ENCODE measurements at regions not wholly inside any gene's neighbourhood (a gene's known extent, or its start where the extent isn't known, plus 50 kb on each side); places are given as distances from the start of the nearest gene placed in this dataset.

GRCh38 chr18:57889841-57890240 is 86.7 kb upstream of the ATP8B1 start:
- Histone ChIP-seq H3K27me3 (replicated peaks; ENCODE audit: insufficient read depth) (0 out of 2 replicates have a peak, but pooled peaks cover 17% of the 10 kb centered on the region), H3K4me3 (no peak overlapping the region), H4K20me1 (ENCODE audit: insufficient read depth) (no peaks in the 10 kb centered on the region), H3K9me2 (ENCODE audit: insufficient read depth) (no peaks in the 10 kb centered on the region), H2AFZ (no peak overlapping the region), H3K9me3 (ENCODE audit: low read depth) (no peaks in the 10 kb centered on the region), H3K79me2 (ENCODE audit: insufficient read depth) (no peaks in the 10 kb centered on the region), H3K9ac (no peak overlapping the region), H3F3A (ENCODE audit: insufficient read depth) (no peaks in the 10 kb centered on the region), H3K27ac (no peak overlapping the region), H3K36me3 (ENCODE audit: low read depth) (no peaks in the 10 kb centered on the region), H3K4me2 (ENCODE audit: unreplicated experiment) (no peak overlapping the region), H3K4me1 (ENCODE audit: insufficient read depth) (peaks cover 6% of the 10 kb centered on the region; the same call in 1 of the 2 replicates)
- peak; percentile 31 for DNase-seq
- in situ Hi-C loops (cut with MboI): loop anchor here (10.0 kb wide), 1 partner anchor 225 kb away; no protein-coding TSS in a partner anchor
- TF ChIP-seq EZH2 (IDR thresholded peaks at IDR 0.05; ENCODE audit: insufficient read depth, poor library complexity, severe bottlenecking): no peak
- WGBS, 2 experiments (ENCODE audit: low coverage in 1 of 2, low lambda C conversion rate in 2 of 2, missing lambda C conversion rate in 2 of 2): 47 to 51% methylated on average over 1 of the region's 1 CpG

DNA sequence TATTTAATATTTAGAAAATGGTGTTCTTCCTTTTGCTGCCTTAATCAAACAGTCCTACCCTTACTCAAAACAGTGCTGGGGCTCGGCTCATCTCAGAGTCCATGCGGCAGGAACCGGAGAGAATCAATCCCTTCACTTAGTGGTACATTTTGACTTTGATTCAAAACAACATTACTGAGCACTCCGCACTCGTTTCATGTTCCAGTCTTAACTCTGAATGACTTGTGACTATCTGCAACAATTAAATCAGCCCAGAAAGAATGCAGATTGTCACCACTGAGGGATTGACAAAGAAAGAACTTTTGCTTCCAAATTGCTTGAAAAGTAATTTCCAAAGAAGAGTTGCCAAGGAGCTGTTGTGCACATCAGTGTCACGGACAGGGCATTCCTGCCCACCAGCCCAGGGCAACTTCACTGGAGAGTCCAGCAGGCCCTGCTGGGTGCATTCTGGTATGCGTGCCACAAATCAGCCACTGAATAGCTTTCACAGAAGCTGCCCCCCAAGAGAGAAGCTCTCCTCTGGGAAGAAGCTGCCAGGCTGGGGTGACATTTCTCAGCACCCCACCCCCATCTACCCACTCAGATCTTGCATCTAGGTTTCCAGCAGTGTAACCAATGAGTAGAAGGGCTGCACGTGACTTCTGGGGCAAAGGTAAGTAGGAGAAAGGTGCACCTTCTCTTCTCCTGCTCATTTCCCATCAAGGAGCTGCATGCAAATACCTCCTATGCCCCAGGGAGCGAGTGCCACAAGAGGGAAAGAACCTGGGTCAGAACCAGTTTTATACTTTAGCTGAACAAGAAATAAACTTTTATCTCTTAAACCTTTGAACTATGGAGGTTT is 84.6 kb upstream of the ATP8B1 start:
- H3F3A ChIP-seq (ENCODE audit: insufficient read depth): no peaks in the 10 kb centered on the region
- peaks cover 6% of the 10 kb centered on the region; the same call in 1 of the 2 replicates for H3K4me1 ChIP-seq (ENCODE audit: insufficient read depth)
- H2AFZ ChIP-seq: no peak overlapping the region
- H3K79me2 ChIP-seq (ENCODE audit: insufficient read depth): no peaks in the 10 kb centered on the region
- DNase-seq: no peak
- WGBS, 2 experiments (ENCODE audit: low coverage in 1 of 2, low lambda C conversion rate in 2 of 2, missing lambda C conversion rate in 2 of 2): 68 to 76% methylated on average over 9 of the region's 9 CpGs
- in situ Hi-C loops (cut with MboI): no loop called here
- no peaks in the 10 kb centered on the region for H3K9me2 ChIP-seq (ENCODE audit: insufficient read depth)
- no peaks in the 10 kb centered on the region for H3K9me3 ChIP-seq (ENCODE audit: low read depth)
- TF ChIP-seq EZH2 (IDR thresholded peaks at IDR 0.05; ENCODE audit: insufficient read depth, poor library complexity, severe bottlenecking) (no peak), EZH2phosphoT487 (IDR thresholded peaks at IDR 0.05; ENCODE audit: insufficient read depth, low read depth) (no peak)
- H3K9ac ChIP-seq: no peak overlapping the region
- H3K4me2 ChIP-seq (ENCODE audit: unreplicated experiment): no peak overlapping the region
- H3K36me3 ChIP-seq (ENCODE audit: low read depth): no peaks in the 10 kb centered on the region
- H4K20me1 ChIP-seq (ENCODE audit: insufficient read depth): no peaks in the 10 kb centered on the region
- 0 out of 2 replicates have a peak, but pooled peaks cover 17% of the 10 kb centered on the region for H3K27me3 ChIP-seq (replicated peaks; ENCODE audit: insufficient read depth)
- H3K4me3 ChIP-seq: no peak overlapping the region
- no peak overlapping the region for H3K27ac ChIP-seq

GRCh38 chr18:57885931-57886330 is 82.8 kb upstream of the ATP8B1 start:
- Histone ChIP-seq H3K36me3 (ENCODE audit: low read depth) (no peaks in the 10 kb centered on the region), H4K20me1 (ENCODE audit: insufficient read depth) (no peaks in the 10 kb centered on the region), H3K4me1 (ENCODE audit: insufficient read depth) (peaks cover 6% of the 10 kb centered on the region; the same call in 1 of the 2 replicates), H3K4me3 (no peak overlapping the region), H3K79me2 (ENCODE audit: insufficient read depth) (no peaks in the 10 kb centered on the region), H3F3A (ENCODE audit: insufficient read depth) (no peaks in the 10 kb centered on the region), H3K4me2 (ENCODE audit: unreplicated experiment) (no peak overlapping the region), H3K9ac (no peak overlapping the region), H3K27ac (no peak overlapping the region), H3K9me3 (ENCODE audit: low read depth) (no peaks in the 10 kb centered on the region), H2AFZ (no peak overlapping the region), H3K27me3 (replicated peaks; ENCODE audit: insufficient read depth) (0 out of 2 replicates have a peak, but pooled peaks cover 2% of the 10 kb centered on the region), H3K9me2 (ENCODE audit: insufficient read depth) (no peaks in the 10 kb centered on the region)
- in situ Hi-C loops (cut with MboI): no loop called here
- no peak for DNase-seq
- WGBS, 2 experiments (ENCODE audit: low coverage in 1 of 2, low lambda C conversion rate in 2 of 2, missing lambda C conversion rate in 2 of 2): 10 to 24% methylated on average over 1 of the region's 1 CpG
- TF ChIP-seq EZH2 (IDR thresholded peaks at IDR 0.05; ENCODE audit: insufficient read depth, poor library complexity, severe bottlenecking) (no peak), EZH2phosphoT487 (IDR thresholded peaks at IDR 0.05; ENCODE audit: insufficient read depth, low read depth) (no peak)

DNA sequence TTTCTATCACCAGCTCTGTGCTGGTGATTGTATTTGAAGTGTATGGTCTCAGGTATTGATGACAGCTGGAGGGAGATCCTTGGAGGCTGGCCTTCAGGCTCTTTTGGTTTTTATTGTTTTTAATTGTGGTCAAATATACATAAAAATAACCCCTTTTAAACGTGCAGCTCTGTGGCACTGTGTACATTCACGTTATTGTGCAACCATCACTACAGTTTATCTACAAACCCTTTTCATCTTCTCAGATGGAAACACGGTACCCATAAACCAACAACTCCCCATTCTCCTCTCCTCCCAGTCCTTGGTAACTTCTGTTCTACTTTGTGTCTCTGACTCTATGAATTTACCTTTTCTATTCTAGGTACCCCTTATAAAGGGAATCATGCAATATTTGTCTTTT is 79.3 kb upstream of the ATP8B1 start:
- no peaks in the 10 kb centered on the region for H3K9me3 ChIP-seq (ENCODE audit: low read depth)
- no peaks in the 10 kb centered on the region for H3K27me3 ChIP-seq (replicated peaks; ENCODE audit: insufficient read depth)
- no peaks in the 10 kb centered on the region for H3K4me1 ChIP-seq (ENCODE audit: insufficient read depth)
- in situ Hi-C loops (cut with MboI): no loop called here
- H4K20me1 ChIP-seq (ENCODE audit: insufficient read depth): no peaks in the 10 kb centered on the region
- TF ChIP-seq EZH2 (IDR thresholded peaks at IDR 0.05; ENCODE audit: insufficient read depth, poor library complexity, severe bottlenecking): no peak
- no peak for TF ChIP-seq EZH2phosphoT487 (IDR thresholded peaks at IDR 0.05; ENCODE audit: insufficient read depth, low read depth)
- DNase-seq: no peak
- WGBS, 2 experiments (ENCODE audit: low coverage in 1 of 2, low lambda C conversion rate in 2 of 2, missing lambda C conversion rate in 2 of 2): 34 to 36% methylated on average over 3 of the region's 3 CpGs
- H3K79me2 ChIP-seq (ENCODE audit: insufficient read depth): no peaks in the 10 kb centered on the region
- no peaks in the 10 kb centered on the region for H3K36me3 ChIP-seq (ENCODE audit: low read depth)
- no peak overlapping the region for H3K4me3 ChIP-seq
- no peak overlapping the region for H3K4me2 ChIP-seq (ENCODE audit: unreplicated experiment)
- H3F3A ChIP-seq (ENCODE audit: insufficient read depth): no peaks in the 10 kb centered on the region
- no peaks in the 10 kb centered on the region for H3K9me2 ChIP-seq (ENCODE audit: insufficient read depth)
- no peak overlapping the region for H2AFZ ChIP-seq
- H3K9ac ChIP-seq: no peak overlapping the region
- H3K27ac ChIP-seq: no peak overlapping the region

All from GM23248 (cell line).